ENCODE measurements at regions not wholly inside any gene's neighbourhood (a gene's known extent, or its start where the extent isn't known, plus 50 kb on each side); places are given as distances from the start of the nearest gene placed in this dataset.

GRCh38 chr7:85600395-85600794 lies 413.5 kb upstream of the SEMA3D start:
- H3K27me3 Mint-ChIP-seq, result no peaks in the 10 kb centered on the region
- CTCF ChIA-PET, result no interaction called here

GRCh38 chr7:85596827-85597226 lies 410.0 kb upstream of the SEMA3D start:
- no peaks in the 10 kb centered on the region for H3K9me3 ChIP-seq (ENCODE audit: low read length)
- ChIA-PET CTCF (no interaction called here), POLR2A (no interaction called here)
- H3K27me3 ChIP-seq (ENCODE audit: insufficient read depth, low read length, poor library complexity, severe bottlenecking), result no peaks in the 10 kb centered on the region
- Mint-ChIP-seq H3K9me3 (peaks cover 0 to 33% (median 3%) of the 10 kb centered on the region in 5 donors), H3K36me3 (no peaks in the 10 kb centered on the region), H3K27ac (no peak overlapping the region), H3K27me3 (no peaks in the 10 kb centered on the region), H3K4me3 (no peak overlapping the region), H3K4me1 (no peaks in the 10 kb centered on the region)
- H3K36me3 ChIP-seq (ENCODE audit: insufficient read depth, low read length), result no peaks in the 10 kb centered on the region
- no peaks in the 10 kb centered on the region for H3K4me1 ChIP-seq (ENCODE audit: insufficient read depth, low read length)
- no peak for DNase-seq
- H3K4me3 ChIP-seq (ENCODE audit: low read length), result no peak overlapping the region
- H3K27ac ChIP-seq (ENCODE audit: low read depth, low read length), result no peak overlapping the region

More at GRCh38 chr7:85600395-85600794, 413.5 kb upstream of the SEMA3D start:
- Histone ChIP-seq H3K4me3 (ENCODE audit: low read length) (no peak overlapping the region), H3K27me3 (ENCODE audit: insufficient read depth, low read length, poor library complexity, severe bottlenecking) (no peaks in the 10 kb centered on the region), H3K4me1 (ENCODE audit: insufficient read depth, low read length) (no peaks in the 10 kb centered on the region), H3K36me3 (ENCODE audit: insufficient read depth, low read length) (no peaks in the 10 kb centered on the region), H3K9me3 (ENCODE audit: low read length) (no peaks in the 10 kb centered on the region), H3K27ac (ENCODE audit: low read depth, low read length) (no peak overlapping the region)
- Mint-ChIP-seq H3K36me3 (no peaks in the 10 kb centered on the region), H3K4me1 (no peaks in the 10 kb centered on the region), H3K27ac (no peak overlapping the region), H3K9me3 (peaks cover 0 to 40% (median 0%) of the 10 kb centered on the region in 5 donors), H3K4me3 (no peak overlapping the region)
- POLR2A ChIA-PET, result no interaction called here
- no peak for DNase-seq

GRCh38 chr7:85595750-85596178 lies 408.9 kb upstream of the SEMA3D start:
- Histone ChIP-seq H3K27ac (ENCODE audit: low read depth, low read length) (no peak overlapping the region), H3K9me3 (ENCODE audit: low read length) (no peaks in the 10 kb centered on the region), H3K27me3 (ENCODE audit: insufficient read depth, low read length, poor library complexity, severe bottlenecking) (no peaks in the 10 kb centered on the region), H3K4me3 (ENCODE audit: low read length) (no peak overlapping the region), H3K36me3 (ENCODE audit: insufficient read depth, low read length) (no peaks in the 10 kb centered on the region), H3K4me1 (ENCODE audit: insufficient read depth, low read length) (no peaks in the 10 kb centered on the region)
- no peak overlapping the region for H3K27ac Mint-ChIP-seq
- peaks cover 0 to 29% (median 4%) of the 10 kb centered on the region in 5 donors for H3K9me3 Mint-ChIP-seq
- ChIA-PET POLR2A (no interaction called here), CTCF (no interaction called here)
- H3K27me3 Mint-ChIP-seq, result no peaks in the 10 kb centered on the region
- H3K36me3 Mint-ChIP-seq, result no peaks in the 10 kb centered on the region
- H3K4me3 Mint-ChIP-seq, result no peak overlapping the region
- DNase-seq, result no peak
- no peaks in the 10 kb centered on the region for H3K4me1 Mint-ChIP-seq

- CTCF ChIA-PET, result no interaction called here
- H3K27ac Mint-ChIP-seq, result no peak overlapping the region
Observed at GRCh38 chr7:85593355-85593754, 406.5 kb upstream of the SEMA3D start.

DNA sequence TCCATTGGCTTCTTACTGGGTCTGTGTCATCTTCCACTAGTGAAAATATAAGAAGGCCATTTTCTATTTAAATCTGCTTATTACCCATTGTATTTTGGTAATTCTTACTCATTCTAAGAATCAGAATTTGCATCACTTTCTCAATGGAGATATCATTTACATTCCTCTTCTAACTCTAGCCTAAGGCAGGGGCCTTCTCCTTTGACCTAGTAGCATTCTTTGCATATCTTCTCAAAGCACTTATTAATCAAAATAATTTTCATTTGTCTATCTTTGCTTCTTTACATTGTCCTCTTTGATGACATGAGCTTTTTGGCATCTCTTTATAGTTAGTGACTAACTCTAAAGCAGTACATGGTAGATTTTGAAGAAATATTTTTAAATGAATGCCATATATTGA lies 400.9 kb upstream of the SEMA3D start:
- ChIA-PET POLR2A (no interaction called here), CTCF (no interaction called here)
- no peaks in the 10 kb centered on the region for H3K27me3 Mint-ChIP-seq
- no peak overlapping the region for H3K27ac ChIP-seq (ENCODE audit: low read depth, low read length)
- no peak overlapping the region for H3K4me3 ChIP-seq (ENCODE audit: low read length)
- no peak for DNase-seq
- H3K4me3 Mint-ChIP-seq, result no peak overlapping the region
- H3K4me1 ChIP-seq (ENCODE audit: insufficient read depth, low read length), result no peaks in the 10 kb centered on the region
- H3K36me3 Mint-ChIP-seq, result no peaks in the 10 kb centered on the region
- H3K9me3 Mint-ChIP-seq, result peaks cover 4 to 27% (median 5%) of the 10 kb centered on the region in 5 donors
- no peaks in the 10 kb centered on the region for H3K27me3 ChIP-seq (ENCODE audit: insufficient read depth, low read length, poor library complexity, severe bottlenecking)
- H3K9me3 ChIP-seq (ENCODE audit: low read length), result no peaks in the 10 kb centered on the region
- no peaks in the 10 kb centered on the region for H3K4me1 Mint-ChIP-seq
- no peak overlapping the region for H3K27ac Mint-ChIP-seq
- H3K36me3 ChIP-seq (ENCODE audit: insufficient read depth, low read length), result no peaks in the 10 kb centered on the region

More at GRCh38 chr7:85593355-85593754, 406.5 kb upstream of the SEMA3D start:
- peaks cover 3 to 20% (median 5%) of the 10 kb centered on the region in 5 donors for H3K9me3 Mint-ChIP-seq
- no peak for DNase-seq
- Histone ChIP-seq H3K27me3 (ENCODE audit: insufficient read depth, low read length, poor library complexity, severe bottlenecking) (no peaks in the 10 kb centered on the region), H3K36me3 (ENCODE audit: insufficient read depth, low read length) (no peaks in the 10 kb centered on the region), H3K9me3 (ENCODE audit: low read length) (no peaks in the 10 kb centered on the region), H3K4me3 (ENCODE audit: low read length) (no peak overlapping the region), H3K4me1 (ENCODE audit: insufficient read depth, low read length) (no peaks in the 10 kb centered on the region), H3K27ac (ENCODE audit: low read depth, low read length) (no peak overlapping the region)
- H3K27me3 Mint-ChIP-seq, result no peaks in the 10 kb centered on the region
- H3K4me3 Mint-ChIP-seq, result no peak overlapping the region
- POLR2A ChIA-PET, result no interaction called here
- H3K36me3 Mint-ChIP-seq, result no peaks in the 10 kb centered on the region
- no peaks in the 10 kb centered on the region for H3K4me1 Mint-ChIP-seq

GRCh38 chr7:85586091-85586490 lies 399.2 kb upstream of the SEMA3D start:
- Histone ChIP-seq H3K36me3 (ENCODE audit: insufficient read depth, low read length) (no peaks in the 10 kb centered on the region), H3K4me3 (ENCODE audit: low read length) (no peak overlapping the region), H3K9me3 (ENCODE audit: low read length) (no peaks in the 10 kb centered on the region), H3K27me3 (ENCODE audit: insufficient read depth, low read length, poor library complexity, severe bottlenecking) (no peaks in the 10 kb centered on the region), H3K4me1 (ENCODE audit: insufficient read depth, low read length) (no peaks in the 10 kb centered on the region), H3K27ac (ENCODE audit: low read depth, low read length) (no peak overlapping the region)
- DNase-seq, result no peak
- ChIA-PET POLR2A (no interaction called here), CTCF (no interaction called here)
- Mint-ChIP-seq H3K4me1 (no peaks in the 10 kb centered on the region), H3K9me3 (peaks cover 3 to 21% (median 5%) of the 10 kb centered on the region in 5 donors), H3K36me3 (no peaks in the 10 kb centered on the region), H3K27ac (no peak overlapping the region), H3K4me3 (no peak overlapping the region), H3K27me3 (peaks cover 0 to 1% of the 10 kb centered on the region in 2 donors)

- Mint-ChIP-seq H3K27me3 (peaks cover 0 to 1% of the 10 kb centered on the region in 2 donors), H3K27ac (no peak overlapping the region), H3K4me3 (no peak overlapping the region), H3K9me3 (peaks cover under 1 to 12% (median 4%) of the 10 kb centered on the region in 5 donors), H3K36me3 (no peaks in the 10 kb centered on the region), H3K4me1 (no peaks in the 10 kb centered on the region)
- CTCF ChIA-PET, result no interaction called here
- H3K4me3 ChIP-seq (ENCODE audit: low read length), result no peak overlapping the region
- H3K9me3 ChIP-seq (ENCODE audit: low read length), result no peaks in the 10 kb centered on the region
- POLR2A ChIA-PET, result no interaction called here
- H3K27ac ChIP-seq (ENCODE audit: low read depth, low read length), result no peak overlapping the region
- no peaks in the 10 kb centered on the region for H3K27me3 ChIP-seq (ENCODE audit: insufficient read depth, low read length, poor library complexity, severe bottlenecking)
- DNase-seq, result no peak
- H3K36me3 ChIP-seq (ENCODE audit: insufficient read depth, low read length), result no peaks in the 10 kb centered on the region
- no peaks in the 10 kb centered on the region for H3K4me1 ChIP-seq (ENCODE audit: insufficient read depth, low read length)
Observed at GRCh38 chr7:85583131-85583953, 396.5 kb upstream of the SEMA3D start.

DNA sequence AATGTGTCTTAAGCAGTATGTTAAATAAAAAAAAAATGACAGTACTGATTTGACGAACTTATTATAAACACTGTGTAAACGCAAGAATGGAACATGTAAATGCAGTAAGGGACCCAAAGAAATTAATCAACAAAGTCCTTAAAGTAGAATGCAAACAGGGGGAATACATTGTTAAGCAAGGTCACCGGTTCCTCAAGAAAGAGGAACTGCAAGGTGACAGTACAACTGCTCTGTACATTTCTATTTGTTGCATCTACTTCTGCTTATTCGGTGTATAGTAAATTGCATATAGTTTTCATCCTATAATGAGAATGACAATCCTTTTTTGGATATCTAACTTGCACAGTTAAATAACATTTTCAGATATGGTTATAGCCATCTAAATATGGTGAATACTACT lies 387.0 kb upstream of the SEMA3D start:
- no peaks in the 10 kb centered on the region for H3K27me3 Mint-ChIP-seq
- ChIA-PET CTCF (no interaction called here), POLR2A (no interaction called here)
- Histone ChIP-seq H3K9me3 (ENCODE audit: low read length) (no peaks in the 10 kb centered on the region), H3K27me3 (ENCODE audit: insufficient read depth, low read length, poor library complexity, severe bottlenecking) (no peaks in the 10 kb centered on the region), H3K4me1 (ENCODE audit: insufficient read depth, low read length) (no peaks in the 10 kb centered on the region), H3K4me3 (ENCODE audit: low read length) (no peak overlapping the region), H3K27ac (ENCODE audit: low read depth, low read length) (no peak overlapping the region), H3K36me3 (ENCODE audit: insufficient read depth, low read length) (no peaks in the 10 kb centered on the region)
- peaks cover 0 to 3% (median 2%) of the 10 kb centered on the region in 5 donors for H3K9me3 Mint-ChIP-seq
- no peaks in the 10 kb centered on the region for H3K4me1 Mint-ChIP-seq
- DNase-seq, result no peak
- H3K27ac Mint-ChIP-seq, result no peak overlapping the region
- H3K4me3 Mint-ChIP-seq, result no peak overlapping the region
- no peaks in the 10 kb centered on the region for H3K36me3 Mint-ChIP-seq
